H1 (cell line): ENCODE measurements at regions not wholly inside any gene's neighbourhood (a gene's known extent, or its start where the extent isn't known, plus 50 kb on each side); places are given as distances from the start of the nearest gene placed in this dataset.

Experiments used
- CEBPB ChIP-seq: IDR thresholded peaks from 2 replicates; pipeline ENCODE4 v1.6.1; 2012; ENCODE audit warnings: low read depth, low read length
- CTCF ChIP-seq, 3 experiments: IDR thresholded peaks; 1 replicate in 2 of 3; 2 replicates in 1 of 3; pipeline versions ENCODE4 v1.5.1 to v1.6.1; 2011; ENCODE audit warnings: low read length in 3 of 3, mild to moderate bottlenecking in 3 of 3, inconsistent platforms in 2 of 3, low read depth in 1 of 3, moderate library complexity in 1 of 3; ENCODE audit not compliant: insufficient read depth in 1 of 3; ENCODE audit errors: control extremely low read depth in 1 of 3
- EP300 ChIP-seq, 2 experiments: IDR thresholded peaks; 1 replicate in 1 of 2; 2 replicates in 1 of 2; pipeline ENCODE4 v1.6.1; 2011 to 2012; ENCODE audit warnings: low read depth in 2 of 2, low read length in 2 of 2, mild to moderate bottlenecking in 2 of 2, borderline replicate concordance in 1 of 2, inconsistent platforms in 1 of 2, moderate library complexity in 1 of 2
- EZH2 ChIP-seq: fragments of 200-600 bp; sonication (generic); IDR thresholded peaks from 2 replicates; pipeline ENCODE4 v1.7.1; 2012; ENCODE audit warnings: low read depth, mild to moderate bottlenecking, moderate library complexity, low read length, inconsistent platforms; ENCODE audit not compliant: severe bottlenecking
- GABPA ChIP-seq: IDR thresholded peaks from 2 replicates; pipeline ENCODE4 v1.6.1; 2011; ENCODE audit warnings: mild to moderate bottlenecking, low read length, moderate library complexity, borderline replicate concordance; ENCODE audit not compliant: insufficient read depth
- HDAC2 ChIP-seq, 2 experiments: fragments of 300-600 bp in 1 of 2; sonication (generic) in 1 of 2; IDR thresholded peaks; 2 replicates each; pipeline ENCODE4 v1.6.1; 2011 to 2012; ENCODE audit warnings: low read depth in 2 of 2, low read length in 2 of 2, mild to moderate bottlenecking in 2 of 2, moderate library complexity in 2 of 2, borderline replicate concordance in 1 of 2, inconsistent platforms in 1 of 2
- KDM5A ChIP-seq: fragments of 200-600 bp; IDR thresholded peaks from 2 replicates; pipeline ENCODE4 v1.7.1; 2012; ENCODE audit warnings: mild to moderate bottlenecking, low read length, inconsistent platforms, mixed read lengths
- POLR2A ChIP-seq, 2 experiments: IDR thresholded peaks; 1 replicate in 1 of 2; 2 replicates in 1 of 2; pipeline ENCODE4 v1.6.1; 2011; ENCODE audit warnings: low read depth in 2 of 2, low read length in 2 of 2, mild to moderate bottlenecking in 2 of 2; ENCODE audit errors: control extremely low read depth in 1 of 2
- RBBP5 ChIP-seq: IDR thresholded peaks from 2 replicates; pipeline ENCODE4 v1.7.1; 2012; ENCODE audit warnings: low read depth, mild to moderate bottlenecking, inconsistent platforms, low read length, moderate library complexity, borderline replicate concordance
- RFX5 ChIP-seq: IDR thresholded peaks from 2 replicates; pipeline ENCODE4 v1.6.1; 2011; ENCODE audit warnings: low read depth, low read length, improper control_type of control experiment, borderline replicate concordance
- SIN3A ChIP-seq, 2 experiments: IDR thresholded peaks in 1 of 2; conservative IDR thresholded peaks in 1 of 2; 2 replicates each; pipeline ENCODE4 v1.6.1; 2011 to 2012; ENCODE audit warnings: low read length in 2 of 2, improper control_type of control experiment in 1 of 2, low read depth in 1 of 2, mild to moderate bottlenecking in 1 of 2

- TF ChIP-seq RBBP5 (no peak), POLR2A (IDR thresholded peaks at IDR 0.05; ENCODE audit: control extremely low read depth in 1 of 2, low read depth in 2 of 2, low read length in 2 of 2) (no peak), GABPA (no peak), RFX5 (no peak), KDM5A (no peak), SIN3A (conservative IDR thresholded peaks at IDR 0.05 in 1 of 2, IDR thresholded peaks at IDR 0.05 in 1 of 2; ENCODE audit: low read depth in 1 of 2, low read length in 2 of 2) (no peak), CEBPB (no peak), EZH2 (no peak), EP300 (IDR thresholded peaks at IDR 0.05; ENCODE audit: borderline replicate concordance in 1 of 2, low read depth in 2 of 2, low read length in 2 of 2) (no peak), CTCF (IDR thresholded peaks at IDR 0.05; ENCODE audit: control extremely low read depth in 1 of 3, insufficient read depth in 1 of 3, low read depth in 1 of 3, low read length in 3 of 3) (no peak), HDAC2 (IDR thresholded peaks at IDR 0.05; ENCODE audit: borderline replicate concordance in 1 of 2, low read depth in 2 of 2, low read length in 2 of 2) (no peak)
These were observed 328.8 kb upstream of the SLITRK1 start for GRCh38 chr13:84211048-84211447.
